C4-2B (cell line): ENCODE measurements at regions not wholly inside any gene's neighbourhood (a gene's known extent, or its start where the extent isn't known, plus 50 kb on each side); places are given as distances from the start of the nearest gene placed in this dataset.

Source experiments
- ZFX ChIP-seq: fragments of 450-650 bp; IDR thresholded peaks from 2 replicates; pipeline ENCODE4 v1.6.1; 2017
- TF ChIP-seq, protein P1 (sequence below): fragments of 450-650 bp; conservative IDR thresholded peaks from 2 replicates; pipeline ENCODE4 v1.5.1; 2017; ENCODE audit warnings: mild to moderate bottlenecking

DNA sequence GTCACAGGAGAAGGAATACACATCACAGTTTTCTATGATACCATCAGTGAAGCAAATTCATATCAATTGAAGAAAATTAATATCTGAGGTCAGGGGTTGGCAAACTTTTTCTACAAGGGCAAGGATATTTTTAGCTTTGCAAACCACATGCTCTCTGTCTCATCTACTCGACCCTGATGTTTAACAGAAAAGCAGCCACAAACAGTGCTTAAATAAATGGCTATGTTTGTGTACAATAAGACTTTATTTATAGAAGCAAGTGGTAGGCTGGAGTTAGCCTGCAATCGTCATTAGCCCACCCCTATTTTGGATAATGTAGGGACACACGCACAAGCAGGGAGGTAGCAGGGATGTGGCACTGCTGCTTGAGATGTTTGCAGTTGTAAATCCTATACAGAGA, 251.4 kb downstream of the CETN3 start:
- TF ChIP-seq, protein P1, sequence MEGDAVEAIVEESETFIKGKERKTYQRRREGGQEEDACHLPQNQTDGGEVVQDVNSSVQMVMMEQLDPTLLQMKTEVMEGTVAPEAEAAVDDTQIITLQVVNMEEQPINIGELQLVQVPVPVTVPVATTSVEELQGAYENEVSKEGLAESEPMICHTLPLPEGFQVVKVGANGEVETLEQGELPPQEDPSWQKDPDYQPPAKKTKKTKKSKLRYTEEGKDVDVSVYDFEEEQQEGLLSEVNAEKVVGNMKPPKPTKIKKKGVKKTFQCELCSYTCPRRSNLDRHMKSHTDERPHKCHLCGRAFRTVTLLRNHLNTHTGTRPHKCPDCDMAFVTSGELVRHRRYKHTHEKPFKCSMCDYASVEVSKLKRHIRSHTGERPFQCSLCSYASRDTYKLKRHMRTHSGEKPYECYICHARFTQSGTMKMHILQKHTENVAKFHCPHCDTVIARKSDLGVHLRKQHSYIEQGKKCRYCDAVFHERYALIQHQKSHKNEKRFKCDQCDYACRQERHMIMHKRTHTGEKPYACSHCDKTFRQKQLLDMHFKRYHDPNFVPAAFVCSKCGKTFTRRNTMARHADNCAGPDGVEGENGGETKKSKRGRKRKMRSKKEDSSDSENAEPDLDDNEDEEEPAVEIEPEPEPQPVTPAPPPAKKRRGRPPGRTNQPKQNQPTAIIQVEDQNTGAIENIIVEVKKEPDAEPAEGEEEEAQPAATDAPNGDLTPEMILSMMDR: no peak
- TF ChIP-seq ZFX: no peak
